SU-DHL-6 (cell line): ENCODE measurements at regions not wholly inside any gene's neighbourhood (a gene's known extent, or its start where the extent isn't known, plus 50 kb on each side); places are given as distances from the start of the nearest gene placed in this dataset.

Experiments used
- H2AFZ ChIP-seq: fragments of 200-600 bp; sonication (generic); 2 replicates; pipeline ENCODE4 v1.6.1; 2014; ENCODE audit warnings: low read depth, mild to moderate bottlenecking, moderate library complexity, mixed read lengths, antibody characterized with exemption, low read length; ENCODE audit not compliant: severe bottlenecking
- H3F3A ChIP-seq: fragments of 200-600 bp; shearing (Covaris generic); 2 replicates; pipeline ENCODE4 v1.6.0; 2016; ENCODE audit warnings: antibody characterized with exemption, mild to moderate bottlenecking; ENCODE audit not compliant: insufficient read depth
- H3K27ac ChIP-seq: fragments of 200-600 bp; sonication (generic); 2 replicates; pipeline ENCODE4 v1.5.1; 2016; ENCODE audit warnings: low read depth, mild to moderate bottlenecking, low read length, moderate library complexity, mixed read lengths
- H3K27me3 ChIP-seq: fragments of 200-600 bp; sonication (generic), shearing (Covaris generic); 2 replicates; pipeline ENCODE4 v1.6.0; 2014; ENCODE audit warnings: mild to moderate bottlenecking, low read length
- H3K36me3 ChIP-seq: fragments of 200-600 bp; sonication (generic); 2 replicates; pipeline ENCODE4 v1.6.1; 2014; ENCODE audit warnings: mild to moderate bottlenecking, low read length, mixed read lengths
- H3K4me2 ChIP-seq: fragments of 300-600, 200-600 bp; shearing (Covaris generic), sonication (generic); 2 replicates; pipeline ENCODE4 v1.6.0; 2014; ENCODE audit warnings: low read length, low read depth, mild to moderate bottlenecking; ENCODE audit not compliant: poor library complexity, severe bottlenecking
- H3K4me3 ChIP-seq: fragments of 200-600 bp; sonication (generic); 2 replicates; pipeline ENCODE4 v1.5.1; 2014; ENCODE audit warnings: antibody characterized with exemption, low read length, mild to moderate bottlenecking, mixed read lengths; ENCODE audit not compliant: insufficient read depth, poor library complexity, severe bottlenecking
- H3K79me2 ChIP-seq: fragments of 200-600 bp; sonication (generic); 2 replicates; pipeline ENCODE4 v1.6.1; 2014; ENCODE audit warnings: mild to moderate bottlenecking, low read length, moderate library complexity; ENCODE audit not compliant: insufficient read depth
- H3K9ac ChIP-seq: fragments of 200-600 bp; sonication (generic); 2 replicates; pipeline ENCODE4 v1.7.0; 2014; ENCODE audit warnings: mild to moderate bottlenecking, low read length
- H3K9me2 ChIP-seq: fragments of 200-600 bp; sonication (generic); replicated peaks from 2 replicates; pipeline ENCODE4 v1.6.1; 2014; ENCODE audit warnings: low read length; ENCODE audit not compliant: insufficient read depth
- H3K9me3 ChIP-seq: fragments of 200-600 bp; sonication (generic); 2 replicates; pipeline ENCODE4 v1.6.1; 2014; ENCODE audit warnings: low read length, mixed read lengths; ENCODE audit not compliant: insufficient read depth
- H4K20me1 ChIP-seq: fragments of 200-600 bp; sonication (generic); 2 replicates; pipeline ENCODE4 v1.6.1; 2014; ENCODE audit warnings: low read depth, mild to moderate bottlenecking, antibody characterized with exemption, low read length, moderate library complexity, mixed read lengths
- CTCF ChIP-seq: fragments of 200-600 bp; sonication (generic); IDR thresholded peaks from one replicate; pipeline ENCODE4 v1.5.1; 2017; ENCODE audit warnings: antibody characterized with exemption, mild to moderate bottlenecking, low read length, moderate library complexity; ENCODE audit not compliant: insufficient read depth, poor library complexity, severe bottlenecking
- EZH2phosphoT487 ChIP-seq: fragments of 200-600 bp; sonication (generic), shearing (Covaris generic); conservative IDR thresholded peaks from 2 replicates; pipeline ENCODE4 v1.6.1; 2018; ENCODE audit warnings: mild to moderate bottlenecking, antibody characterized with exemption, low read length, moderate library complexity, mixed read lengths

- no peaks in the 10 kb centered on the region for H4K20me1 ChIP-seq
- H3K27me3 ChIP-seq, result no peaks in the 10 kb centered on the region
- no peak overlapping the region for H2AFZ ChIP-seq
- no peak overlapping the region for H3K27ac ChIP-seq
- TF ChIP-seq CTCF, result no peak
- H3K4me3 ChIP-seq, result no peak overlapping the region
- no peak overlapping the region for H3K4me2 ChIP-seq
- no peaks in the 10 kb centered on the region for H3K36me3 ChIP-seq
- H3K9me2 ChIP-seq, result no peaks in the 10 kb centered on the region
- no peaks in the 10 kb centered on the region for H3K9me3 ChIP-seq
- H3F3A ChIP-seq, result no peaks in the 10 kb centered on the region
- no peaks in the 10 kb centered on the region for H3K79me2 ChIP-seq
- no peak overlapping the region for H3K9ac ChIP-seq
Observed at GRCh38 chr15:62785881-62786828, 256.4 kb upstream of the TPM1 start.

DNA sequence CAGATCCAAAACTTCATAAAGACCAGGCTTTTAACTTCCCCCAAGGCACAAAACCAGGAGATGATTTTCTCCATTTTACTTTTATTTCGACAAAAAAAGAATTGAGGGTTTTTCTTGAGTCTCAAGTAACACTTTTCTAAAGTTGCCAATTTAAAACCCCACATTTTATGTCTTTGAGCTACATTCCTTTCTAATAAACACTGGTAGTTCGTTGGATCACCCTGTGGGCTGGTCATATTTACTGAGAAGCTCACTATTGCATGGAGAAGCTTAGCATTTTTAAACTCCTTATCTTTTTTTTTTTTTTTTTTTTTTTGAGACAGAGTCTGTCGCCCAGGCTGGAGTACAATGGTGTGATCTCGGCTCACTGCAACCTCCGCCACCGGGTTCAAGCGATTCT lies 255.1 kb upstream of the TPM1 start:
- Histone ChIP-seq H4K20me1 (no peaks in the 10 kb centered on the region), H3K9ac (no peak overlapping the region), H3K27me3 (no peaks in the 10 kb centered on the region), H3K9me2 (no peaks in the 10 kb centered on the region), H3K79me2 (no peaks in the 10 kb centered on the region), H3K9me3 (no peaks in the 10 kb centered on the region), H3K36me3 (no peaks in the 10 kb centered on the region), H3K27ac (no peak overlapping the region), H3F3A (no peaks in the 10 kb centered on the region), H2AFZ (no peak overlapping the region), H3K4me2 (no peak overlapping the region), H3K4me3 (no peak overlapping the region)
- no peak for TF ChIP-seq CTCF
- TF ChIP-seq EZH2phosphoT487, result no peak

DNA sequence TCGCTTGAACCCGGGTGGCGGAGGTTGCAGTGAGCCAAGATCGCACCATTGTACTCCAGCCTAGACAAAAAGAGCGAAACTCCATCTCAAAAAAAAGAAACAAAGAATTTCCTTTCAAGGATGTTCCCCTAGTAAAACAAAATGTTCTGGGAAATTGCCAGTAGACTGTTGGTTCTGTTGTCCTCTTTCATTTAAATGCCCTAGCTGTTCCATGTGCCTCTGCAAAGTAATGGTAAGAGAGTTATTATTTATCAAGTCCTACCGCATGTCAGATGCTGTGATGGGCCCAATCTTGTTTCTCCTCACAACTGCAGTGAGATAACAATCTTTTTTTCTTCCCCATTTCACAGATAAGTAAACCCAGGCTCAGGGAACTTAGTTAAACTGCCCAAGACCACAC lies 254.3 kb upstream of the TPM1 start:
- TF ChIP-seq EZH2phosphoT487 (no peak), CTCF (no peak)
- Histone ChIP-seq H3K27ac (no peak overlapping the region), H3K9me3 (no peaks in the 10 kb centered on the region), H4K20me1 (no peaks in the 10 kb centered on the region), H3K79me2 (no peaks in the 10 kb centered on the region), H3K4me2 (no peak overlapping the region), H3K4me3 (no peak overlapping the region), H3K9me2 (no peaks in the 10 kb centered on the region), H2AFZ (no peak overlapping the region), H3K9ac (no peak overlapping the region), H3K27me3 (no peaks in the 10 kb centered on the region), H3F3A (no peaks in the 10 kb centered on the region), H3K36me3 (no peaks in the 10 kb centered on the region)
